B cell (primary cell): ENCODE measurements at regions not wholly inside any gene's neighbourhood (a gene's known extent, or its start where the extent isn't known, plus 50 kb on each side); places are given as distances from the start of the nearest gene placed in this dataset.

Source experiments
- ATAC-seq: fragments of 200-7000 bp; cut with Tn5 transposase; one replicate; pipeline ENCODE4 v1.10.0; 2021; ENCODE audit warnings: low read depth, mild to moderate bottlenecking, moderate number of reproducible peaks, moderate library complexity
- CTCF ChIA-PET: fragments of 350-600 bp; sonication (Branson Sonifier 250); formaldehyde crosslinking; loops from one replicate; lab custom pipeline; 2021; ENCODE audit warnings: antibody characterized with exemption, inconsistent platforms; lab: Charles Lee
- POLR2A ChIA-PET: fragments of 350-600 bp; sonication (Branson Sonifier 250); formaldehyde crosslinking; loops from one replicate; lab custom pipeline; 2021; ENCODE audit warnings: antibody characterized with exemption; lab: Charles Lee
- DNase-seq: peaks from one replicate; pipeline ENCODE4 v3.0.0; 2013
- H2AFZ ChIP-seq: 2 replicates; pipeline ENCODE4 v1.6.1; 2012; ENCODE audit warnings: mild to moderate bottlenecking, low read depth, low read length; ENCODE audit not compliant: insufficient read depth, poor library complexity, severe bottlenecking
- H3K27ac ChIP-seq, 2 donors: 1 replicate in 1 of 2; 2 replicates in 1 of 2; pipeline ENCODE4 v1.5.1; 2012 to 2013; ENCODE audit warnings: low read length in 2 of 2, mild to moderate bottlenecking in 2 of 2, moderate library complexity in 1 of 2
- H3K27me3 ChIP-seq, 4 experiments: fragments of 200-600 bp in 1 of 4; sonication (generic) in 1 of 4; replicated peaks in 1 of 4; 1 replicate in 2 of 4; 2 replicates in 2 of 4; pipeline versions ENCODE4 v1.6.1 to v1.7.0; 2013 to 2016; ENCODE audit warnings: low read length in 3 of 4, mild to moderate bottlenecking in 2 of 4, mixed read lengths in 1 of 4, moderate library complexity in 1 of 4; ENCODE audit not compliant: insufficient read depth in 4 of 4, control insufficient read depth in 3 of 4; ENCODE audit errors: control extremely low read depth in 1 of 4
- H3K36me3 ChIP-seq, 2 experiments: replicated peaks in 1 of 2; 1 replicate in 1 of 2; 2 replicates in 1 of 2; pipeline versions ENCODE4 v1.6.1 to v1.7.1; 2013; ENCODE audit warnings: low read length in 1 of 2; ENCODE audit not compliant: insufficient read depth in 2 of 2, control insufficient read depth in 1 of 2; ENCODE audit errors: control extremely low read depth in 1 of 2, extremely low read depth in 1 of 2
- H3K4me1 ChIP-seq, 2 donors: fragments of 200-600 bp in 1 of 2; sonication (generic) in 1 of 2; 1 replicate in 1 of 2; 2 replicates in 1 of 2; pipeline versions ENCODE4 v1.5.1 to v1.6.1; 2013 to 2017; ENCODE audit warnings: low read length in 2 of 2; ENCODE audit not compliant: control insufficient read depth in 2 of 2, insufficient read depth in 2 of 2
- H3K4me2 ChIP-seq: replicated peaks from 2 replicates; pipeline ENCODE3; 2012; ENCODE audit warnings: mild to moderate bottlenecking, low read depth, low read length; ENCODE audit not compliant: poor library complexity, severe bottlenecking
- H3K4me3 ChIP-seq, 5 experiments: fragments of 200-600 bp in 1 of 5; sonication (generic) in 1 of 5; 1 replicate in 3 of 5; 2 replicates in 2 of 5; pipeline versions ENCODE4 v1.5.1 to v1.7.0; 2011 to 2016; ENCODE audit warnings: low read length in 4 of 5, mild to moderate bottlenecking in 4 of 5, low read depth in 2 of 5, control low read depth in 1 of 5, moderate library complexity in 1 of 5; ENCODE audit not compliant: insufficient read depth in 1 of 5; ENCODE audit errors: control extremely low read depth in 1 of 5, extremely low read depth in 1 of 5
- H3K79me2 ChIP-seq: fragments of 200-600 bp; sonication (generic); one replicate; pipeline ENCODE4 v1.6.0; 2016; ENCODE audit warnings: low read length; ENCODE audit not compliant: control insufficient read depth, insufficient read depth
- H3K9ac ChIP-seq: fragments of 200-600 bp; sonication (generic); 2 replicates; pipeline ENCODE4 v1.6.1; 2017; ENCODE audit warnings: mild to moderate bottlenecking, low read length, moderate library complexity
- H3K9me3 ChIP-seq, 3 donors: one replicate each; pipeline versions ENCODE4 v1.6.1 to v1.7.1; 2013; ENCODE audit warnings: low read length in 2 of 3; ENCODE audit not compliant: control insufficient read depth in 2 of 3, insufficient read depth in 1 of 3; ENCODE audit errors: control extremely low read depth in 1 of 3
- H4K20me1 ChIP-seq: 2 replicates; pipeline ENCODE4 v1.6.0; 2012; ENCODE audit warnings: mild to moderate bottlenecking, low read length; ENCODE audit not compliant: insufficient read depth, control insufficient read depth, poor library complexity, severe bottlenecking
- H3K27ac Mint-ChIP-seq: one replicate; pipeline ENCODE4 v1.8.0; 2021; ENCODE audit warnings: mixed read lengths
- H3K27me3 Mint-ChIP-seq: one replicate; pipeline ENCODE4 v1.8.0; 2021; ENCODE audit warnings: mixed read lengths
- H3K4me1 Mint-ChIP-seq: one replicate; pipeline ENCODE4 v1.8.0; 2021; ENCODE audit warnings: mixed read lengths
- H3K4me3 Mint-ChIP-seq: one replicate; pipeline ENCODE4 v1.8.0; 2021; ENCODE audit warnings: mixed read lengths
- H3K9me3 Mint-ChIP-seq: one replicate; pipeline ENCODE4 v1.8.0; 2022; ENCODE audit warnings: mixed read lengths; ENCODE audit not compliant: insufficient read depth
- CTCF ChIP-seq: fragments of 200-600 bp; IDR thresholded peaks from one replicate; pipeline ENCODE4 v1.8.0; 2022; ENCODE audit warnings: antibody characterized with exemption, mild to moderate bottlenecking
- EZH2 ChIP-seq: IDR thresholded peaks from 2 replicates; pipeline ENCODE4 v1.6.1; 2012; ENCODE audit warnings: borderline replicate concordance, low read depth, mild to moderate bottlenecking, moderate library complexity, low read length; ENCODE audit not compliant: insufficient read depth, poor library complexity, severe bottlenecking
- WGBS: methylation state at CpG from one replicate; pipeline ENCODE4 v1.1.5; 2013; ENCODE audit warnings: missing lambda C conversion rate; ENCODE audit not compliant: insufficient coverage; 5-methylcytosine and 5-hydroxymethylcytosine counted together
- intact Hi-C: fragments of 100-400 bp; cut with micrococcal nuclease; formaldehyde crosslinking; loops from one replicate; pipeline ENCODE4 v1.10.0; 2022

- Histone ChIP-seq H3K27ac (no peak overlapping the region), H4K20me1 (no peaks in the 10 kb centered on the region), H3K4me2 (no peak overlapping the region), H3K79me2 (no peaks in the 10 kb centered on the region), H2AFZ (no peak overlapping the region), H3K9me3 (no peaks in the 10 kb centered on the region), H3K27me3 (peaks cover 0 to 3% (median 0%) of the 10 kb centered on the region in 4 experiments), H3K9ac (no peak overlapping the region), H3K4me3 (no peak overlapping the region), H3K4me1 (no peaks in the 10 kb centered on the region), H3K36me3 (no peaks in the 10 kb centered on the region)
- TF ChIP-seq CTCF (no peak), EZH2 (no peak)
- intact Hi-C loops, result no loop called here
- WGBS, result 88% methylated on average over 1 of the region's 2 CpGs
- Mint-ChIP-seq H3K4me1 (no peaks in the 10 kb centered on the region), H3K4me3 (no peak overlapping the region), H3K9me3 (no peaks in the 10 kb centered on the region), H3K27me3 (peaks cover 17% of the 10 kb centered on the region), H3K27ac (no peak overlapping the region)
- ATAC-seq (no peak), DNase-seq (no peak)
- POLR2A ChIA-PET, result no interaction called here
- CTCF ChIA-PET, result no interaction called here
These were observed 239.4 kb upstream of the CAMK1G start for GRCh38 chr1:209344156-209344555.

- Mint-ChIP-seq H3K9me3 (no peaks in the 10 kb centered on the region), H3K4me3 (no peak overlapping the region), H3K4me1 (no peaks in the 10 kb centered on the region), H3K27ac (no peak overlapping the region), H3K27me3 (peaks cover 11% of the 10 kb centered on the region)
- ChIA-PET CTCF (no interaction called here), POLR2A (no interaction called here)
- no peaks in the 10 kb centered on the region for H4K20me1 ChIP-seq
- H3K4me1 ChIP-seq, result no peaks in the 10 kb centered on the region
- H3K79me2 ChIP-seq, result no peaks in the 10 kb centered on the region
- intact Hi-C loops, result no loop called here
- 100% methylated on average over 4 of the region's 9 CpGs for WGBS
- H3K9ac ChIP-seq, result no peak overlapping the region
- no peaks in the 10 kb centered on the region for H3K27me3 ChIP-seq
- DNase-seq, result no peak
- no peaks in the 10 kb centered on the region for H3K9me3 ChIP-seq
- no peak overlapping the region for H2AFZ ChIP-seq
- no peak overlapping the region for H3K27ac ChIP-seq
- TF ChIP-seq EZH2 (no peak), CTCF (no peak)
- no peak overlapping the region for H3K4me2 ChIP-seq
- no peak for ATAC-seq
- no peaks in the 10 kb centered on the region for H3K36me3 ChIP-seq
- H3K4me3 ChIP-seq, result no peak overlapping the region
These were observed 233.9 kb upstream of the CAMK1G start for GRCh38 chr1:209349363-209350308.
